SU-DHL-6 (cell line): ENCODE measurements at regions not wholly inside any gene's neighbourhood (a gene's known extent, or its start where the extent isn't known, plus 50 kb on each side); places are given as distances from the start of the nearest gene placed in this dataset.

Experiments
- H2AFZ ChIP-seq: fragments of 200-600 bp; sonication (generic); 2 replicates; pipeline ENCODE4 v1.6.1; 2014; ENCODE audit warnings: low read depth, mild to moderate bottlenecking, moderate library complexity, mixed read lengths, antibody characterized with exemption, low read length; ENCODE audit not compliant: severe bottlenecking
- H3F3A ChIP-seq: fragments of 200-600 bp; shearing (Covaris generic); 2 replicates; pipeline ENCODE4 v1.6.0; 2016; ENCODE audit warnings: antibody characterized with exemption, mild to moderate bottlenecking; ENCODE audit not compliant: insufficient read depth
- H3K27ac ChIP-seq: fragments of 200-600 bp; sonication (generic); 2 replicates; pipeline ENCODE4 v1.5.1; 2016; ENCODE audit warnings: low read depth, mild to moderate bottlenecking, low read length, moderate library complexity, mixed read lengths
- H3K27me3 ChIP-seq: fragments of 200-600 bp; sonication (generic), shearing (Covaris generic); 2 replicates; pipeline ENCODE4 v1.6.0; 2014; ENCODE audit warnings: mild to moderate bottlenecking, low read length
- H3K36me3 ChIP-seq: fragments of 200-600 bp; sonication (generic); 2 replicates; pipeline ENCODE4 v1.6.1; 2014; ENCODE audit warnings: mild to moderate bottlenecking, low read length, mixed read lengths
- H3K4me2 ChIP-seq: fragments of 300-600, 200-600 bp; shearing (Covaris generic), sonication (generic); 2 replicates; pipeline ENCODE4 v1.6.0; 2014; ENCODE audit warnings: low read length, low read depth, mild to moderate bottlenecking; ENCODE audit not compliant: poor library complexity, severe bottlenecking
- H3K4me3 ChIP-seq: fragments of 200-600 bp; sonication (generic); 2 replicates; pipeline ENCODE4 v1.5.1; 2014; ENCODE audit warnings: antibody characterized with exemption, low read length, mild to moderate bottlenecking, mixed read lengths; ENCODE audit not compliant: insufficient read depth, poor library complexity, severe bottlenecking
- H3K79me2 ChIP-seq: fragments of 200-600 bp; sonication (generic); 2 replicates; pipeline ENCODE4 v1.6.1; 2014; ENCODE audit warnings: mild to moderate bottlenecking, low read length, moderate library complexity; ENCODE audit not compliant: insufficient read depth
- H3K9ac ChIP-seq: fragments of 200-600 bp; sonication (generic); 2 replicates; pipeline ENCODE4 v1.7.0; 2014; ENCODE audit warnings: mild to moderate bottlenecking, low read length
- H3K9me2 ChIP-seq: fragments of 200-600 bp; sonication (generic); replicated peaks from 2 replicates; pipeline ENCODE4 v1.6.1; 2014; ENCODE audit warnings: low read length; ENCODE audit not compliant: insufficient read depth
- H3K9me3 ChIP-seq: fragments of 200-600 bp; sonication (generic); 2 replicates; pipeline ENCODE4 v1.6.1; 2014; ENCODE audit warnings: low read length, mixed read lengths; ENCODE audit not compliant: insufficient read depth
- H4K20me1 ChIP-seq: fragments of 200-600 bp; sonication (generic); 2 replicates; pipeline ENCODE4 v1.6.1; 2014; ENCODE audit warnings: low read depth, mild to moderate bottlenecking, antibody characterized with exemption, low read length, moderate library complexity, mixed read lengths
- CTCF ChIP-seq: fragments of 200-600 bp; sonication (generic); IDR thresholded peaks from one replicate; pipeline ENCODE4 v1.5.1; 2017; ENCODE audit warnings: antibody characterized with exemption, mild to moderate bottlenecking, low read length, moderate library complexity; ENCODE audit not compliant: insufficient read depth, poor library complexity, severe bottlenecking
- EZH2phosphoT487 ChIP-seq: fragments of 200-600 bp; sonication (generic), shearing (Covaris generic); conservative IDR thresholded peaks from 2 replicates; pipeline ENCODE4 v1.6.1; 2018; ENCODE audit warnings: mild to moderate bottlenecking, antibody characterized with exemption, low read length, moderate library complexity, mixed read lengths

DNA sequence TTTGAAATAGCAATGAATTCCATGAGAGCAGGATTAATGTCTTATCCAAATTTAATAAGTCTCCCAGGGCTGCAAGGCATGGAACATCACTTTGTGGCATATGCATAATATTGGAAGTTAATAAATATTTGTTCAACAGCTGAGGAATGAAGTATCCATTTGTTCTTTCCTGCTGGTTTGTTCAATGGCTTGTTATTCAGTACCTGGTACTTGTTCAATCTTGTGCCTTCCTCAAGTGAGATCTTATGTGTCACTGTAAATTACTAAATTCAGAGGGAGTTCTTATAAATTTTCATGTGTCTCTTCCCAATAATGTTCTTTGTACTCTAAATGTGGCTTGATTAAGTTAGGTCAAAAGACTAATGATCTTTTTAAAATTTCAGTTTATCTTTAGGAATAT lies 1105.5 kb upstream of the SPRY2 start:
- Histone ChIP-seq H3K4me2 (no peak overlapping the region), H3K27me3 (no peaks in the 10 kb centered on the region), H3K79me2 (no peaks in the 10 kb centered on the region), H3K9ac (no peak overlapping the region), H2AFZ (no peak overlapping the region), H3K4me3 (no peak overlapping the region), H3K27ac (no peak overlapping the region), H3K9me2 (no peaks in the 10 kb centered on the region), H3K36me3 (no peaks in the 10 kb centered on the region), H4K20me1 (no peaks in the 10 kb centered on the region), H3K9me3 (no peaks in the 10 kb centered on the region), H3F3A (no peaks in the 10 kb centered on the region)
- TF ChIP-seq EZH2phosphoT487: no peak
- TF ChIP-seq CTCF: no peak

DNA sequence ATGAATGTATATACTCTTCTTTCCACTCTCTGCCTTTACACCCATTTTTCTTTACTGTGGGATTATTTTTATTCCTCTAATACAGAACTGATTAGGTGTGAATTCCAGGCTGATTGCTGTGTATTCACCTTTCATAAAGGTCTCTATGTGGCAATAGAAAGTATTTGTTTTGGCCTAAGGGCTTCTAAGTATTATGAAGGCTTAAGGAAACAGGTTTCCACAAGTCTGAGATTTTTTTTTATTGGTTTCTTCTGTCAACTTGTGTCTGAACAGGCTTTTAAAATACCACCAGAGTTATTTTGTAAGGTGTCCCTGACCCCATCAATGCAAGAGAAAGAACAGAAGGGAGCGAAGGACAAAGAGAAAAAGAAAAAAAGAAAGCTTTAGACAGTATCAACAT lies 1102.0 kb upstream of the SPRY2 start:
- Histone ChIP-seq H3K9ac (no peak overlapping the region), H2AFZ (no peak overlapping the region), H3K27me3 (no peaks in the 10 kb centered on the region), H3K79me2 (no peaks in the 10 kb centered on the region), H3K9me2 (no peaks in the 10 kb centered on the region), H3K4me3 (no peak overlapping the region), H3F3A (no peaks in the 10 kb centered on the region), H3K36me3 (no peaks in the 10 kb centered on the region), H3K27ac (no peak overlapping the region), H3K9me3 (no peaks in the 10 kb centered on the region), H3K4me2 (no peak overlapping the region), H4K20me1 (no peaks in the 10 kb centered on the region)
- no peak for TF ChIP-seq EZH2phosphoT487
- TF ChIP-seq CTCF: no peak

- Histone ChIP-seq H2AFZ (no peak overlapping the region), H3K27me3 (no peaks in the 10 kb centered on the region), H4K20me1 (no peaks in the 10 kb centered on the region), H3F3A (no peaks in the 10 kb centered on the region), H3K36me3 (no peaks in the 10 kb centered on the region), H3K79me2 (no peaks in the 10 kb centered on the region), H3K27ac (no peak overlapping the region), H3K4me3 (no peak overlapping the region), H3K4me2 (no peak overlapping the region), H3K9me3 (no peaks in the 10 kb centered on the region), H3K9me2 (no peaks in the 10 kb centered on the region), H3K9ac (no peak overlapping the region)
- TF ChIP-seq EZH2phosphoT487 (no peak), CTCF (no peak)
Observed at GRCh38 chr13:81425286-81425685, 1084.4 kb upstream of the SPRY2 start.

DNA sequence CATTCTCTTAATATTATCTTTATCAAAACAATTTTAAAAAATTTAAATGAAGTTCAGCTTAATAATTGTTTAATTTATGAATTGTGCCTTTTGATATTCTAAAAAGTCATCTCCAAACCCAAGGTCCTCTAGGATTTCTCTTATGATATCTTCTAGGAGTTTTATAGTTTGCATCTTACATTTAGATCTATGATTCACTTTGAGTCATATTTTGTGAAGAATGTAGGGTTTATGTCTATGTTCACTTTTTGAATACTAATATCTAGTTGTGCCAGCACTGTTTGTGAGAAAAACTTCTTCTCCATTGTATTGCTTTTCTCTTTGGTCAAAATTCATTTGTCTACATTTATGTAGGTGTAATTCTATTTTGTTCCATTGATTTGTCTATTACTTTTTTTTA lies 1068.4 kb upstream of the SPRY2 start:
- Histone ChIP-seq H3F3A (no peaks in the 10 kb centered on the region), H3K9me3 (no peaks in the 10 kb centered on the region), H3K4me2 (no peak overlapping the region), H2AFZ (no peak overlapping the region), H3K4me3 (no peak overlapping the region), H3K36me3 (no peaks in the 10 kb centered on the region), H3K27me3 (no peaks in the 10 kb centered on the region), H3K9me2 (no peaks in the 10 kb centered on the region), H4K20me1 (no peaks in the 10 kb centered on the region), H3K79me2 (no peaks in the 10 kb centered on the region), H3K9ac (no peak overlapping the region), H3K27ac (no peak overlapping the region)
- TF ChIP-seq CTCF (no peak), EZH2phosphoT487 (no peak)
